ENCODE measurements at regions not wholly inside any gene's neighbourhood (a gene's known extent, or its start where the extent isn't known, plus 50 kb on each side); places are given as distances from the start of the nearest gene placed in this dataset.

GRCh38 chr2:18465979-18466378 lies 94.5 kb downstream of the RDH14 start:
- Histone ChIP-seq H3K9ac (ENCODE audit: low read depth, low read length) (no peak overlapping the region), H3K4me3 (ENCODE audit: low read depth, low read length) (no peak overlapping the region), H3K4me1 (ENCODE audit: control insufficient read depth, insufficient read depth, low read length) (no peaks in the 10 kb centered on the region), H3K9me3 (ENCODE audit: control insufficient read depth, insufficient read depth, low read length) (no peaks in the 10 kb centered on the region), H3K27ac (ENCODE audit: low read depth, low read length) (no peak overlapping the region), H3K36me3 (ENCODE audit: control insufficient read depth, insufficient read depth, low read length) (no peaks in the 10 kb centered on the region), H3K27me3 (ENCODE audit: control insufficient read depth, insufficient read depth, low read length) (no peaks in the 10 kb centered on the region)

- Histone ChIP-seq H3K4me1 (ENCODE audit: control insufficient read depth, insufficient read depth, low read length) (no peaks in the 10 kb centered on the region), H3K9me3 (ENCODE audit: control insufficient read depth, insufficient read depth, low read length) (no peaks in the 10 kb centered on the region), H3K4me3 (ENCODE audit: low read depth, low read length) (no peak overlapping the region), H3K27ac (ENCODE audit: low read depth, low read length) (no peak overlapping the region), H3K36me3 (ENCODE audit: control insufficient read depth, insufficient read depth, low read length) (no peaks in the 10 kb centered on the region), H3K9ac (ENCODE audit: low read depth, low read length) (no peak overlapping the region), H3K27me3 (ENCODE audit: control insufficient read depth, insufficient read depth, low read length) (no peaks in the 10 kb centered on the region)
Measured at GRCh38 chr2:18464913-18465312, 95.5 kb downstream of the RDH14 start.

GRCh38 chr2:18456026-18456425 lies 104.4 kb downstream of the RDH14 start:
- no peaks in the 10 kb centered on the region for H3K9me3 ChIP-seq (ENCODE audit: control insufficient read depth, insufficient read depth, low read length)
- no peaks in the 10 kb centered on the region for H3K27me3 ChIP-seq (ENCODE audit: control insufficient read depth, insufficient read depth, low read length)
- peaks cover 17% of the 10 kb centered on the region for H3K4me1 ChIP-seq (ENCODE audit: control insufficient read depth, insufficient read depth, low read length)
- peak overlapping the region; percentile 73 for H3K27ac ChIP-seq (ENCODE audit: low read depth, low read length)
- H3K9ac ChIP-seq (ENCODE audit: low read depth, low read length): no peak overlapping the region
- H3K4me3 ChIP-seq (ENCODE audit: low read depth, low read length): no peak overlapping the region
- no peaks in the 10 kb centered on the region for H3K36me3 ChIP-seq (ENCODE audit: control insufficient read depth, insufficient read depth, low read length)

GRCh38 chr2:18455236-18455862 lies 105.1 kb downstream of the RDH14 start:
- H3K36me3 ChIP-seq (ENCODE audit: control insufficient read depth, insufficient read depth, low read length): no peaks in the 10 kb centered on the region
- H3K27ac ChIP-seq (ENCODE audit: low read depth, low read length): no peak overlapping the region
- H3K4me3 ChIP-seq (ENCODE audit: low read depth, low read length): no peak overlapping the region

GRCh38 chr2:18454692-18455235 lies 105.7 kb downstream of the RDH14 start:
- Histone ChIP-seq H3K4me1 (ENCODE audit: control insufficient read depth, insufficient read depth, low read length) (peaks cover 17% of the 10 kb centered on the region), H3K36me3 (ENCODE audit: control insufficient read depth, insufficient read depth, low read length) (no peaks in the 10 kb centered on the region), H3K9me3 (ENCODE audit: control insufficient read depth, insufficient read depth, low read length) (no peaks in the 10 kb centered on the region), H3K9ac (ENCODE audit: low read depth, low read length) (no peak overlapping the region), H3K27me3 (ENCODE audit: control insufficient read depth, insufficient read depth, low read length) (no peaks in the 10 kb centered on the region), H3K4me3 (ENCODE audit: low read depth, low read length) (no peak overlapping the region), H3K27ac (ENCODE audit: low read depth, low read length) (no peak overlapping the region)

More at GRCh38 chr2:18455236-18455862, 105.1 kb downstream of the RDH14 start:
- Histone ChIP-seq H3K9me3 (ENCODE audit: control insufficient read depth, insufficient read depth, low read length) (no peaks in the 10 kb centered on the region), H3K9ac (ENCODE audit: low read depth, low read length) (no peak overlapping the region), H3K4me1 (ENCODE audit: control insufficient read depth, insufficient read depth, low read length) (peaks cover 17% of the 10 kb centered on the region), H3K27me3 (ENCODE audit: control insufficient read depth, insufficient read depth, low read length) (no peaks in the 10 kb centered on the region)

GRCh38 chr2:18446715-18447114 lies 113.7 kb downstream of the RDH14 start:
- H3K27ac ChIP-seq (ENCODE audit: low read depth, low read length): no peak overlapping the region
- H3K36me3 ChIP-seq (ENCODE audit: control insufficient read depth, insufficient read depth, low read length): no peaks in the 10 kb centered on the region
- H3K4me3 ChIP-seq (ENCODE audit: low read depth, low read length): no peak overlapping the region
- no peaks in the 10 kb centered on the region for H3K9me3 ChIP-seq (ENCODE audit: control insufficient read depth, insufficient read depth, low read length)
- no peaks in the 10 kb centered on the region for H3K4me1 ChIP-seq (ENCODE audit: control insufficient read depth, insufficient read depth, low read length)
- no peak overlapping the region for H3K9ac ChIP-seq (ENCODE audit: low read depth, low read length)
- no peaks in the 10 kb centered on the region for H3K27me3 ChIP-seq (ENCODE audit: control insufficient read depth, insufficient read depth, low read length)

- no peaks in the 10 kb centered on the region for H3K9me3 ChIP-seq (ENCODE audit: control insufficient read depth, insufficient read depth, low read length)
- H3K27me3 ChIP-seq (ENCODE audit: control insufficient read depth, insufficient read depth, low read length): no peaks in the 10 kb centered on the region
- H3K4me1 ChIP-seq (ENCODE audit: control insufficient read depth, insufficient read depth, low read length): no peaks in the 10 kb centered on the region
- no peak overlapping the region for H3K4me3 ChIP-seq (ENCODE audit: low read depth, low read length)
- no peak overlapping the region for H3K9ac ChIP-seq (ENCODE audit: low read depth, low read length)
- H3K36me3 ChIP-seq (ENCODE audit: control insufficient read depth, insufficient read depth, low read length): no peaks in the 10 kb centered on the region
- no peak overlapping the region for H3K27ac ChIP-seq (ENCODE audit: low read depth, low read length)
Measured at GRCh38 chr2:18445433-18446320, 114.8 kb downstream of the RDH14 start.

GRCh38 chr2:18444806-18445205 lies 115.6 kb downstream of the RDH14 start:
- Histone ChIP-seq H3K9ac (ENCODE audit: low read depth, low read length) (no peak overlapping the region), H3K27me3 (ENCODE audit: control insufficient read depth, insufficient read depth, low read length) (no peaks in the 10 kb centered on the region), H3K4me3 (ENCODE audit: low read depth, low read length) (no peak overlapping the region), H3K4me1 (ENCODE audit: control insufficient read depth, insufficient read depth, low read length) (no peaks in the 10 kb centered on the region), H3K36me3 (ENCODE audit: control insufficient read depth, insufficient read depth, low read length) (no peaks in the 10 kb centered on the region), H3K27ac (ENCODE audit: low read depth, low read length) (no peak overlapping the region), H3K9me3 (ENCODE audit: control insufficient read depth, insufficient read depth, low read length) (no peaks in the 10 kb centered on the region)

- H3K27ac ChIP-seq (ENCODE audit: low read depth, low read length): no peak overlapping the region
- H3K36me3 ChIP-seq (ENCODE audit: control insufficient read depth, insufficient read depth, low read length): no peaks in the 10 kb centered on the region
- H3K9ac ChIP-seq (ENCODE audit: low read depth, low read length): no peak overlapping the region
- H3K27me3 ChIP-seq (ENCODE audit: control insufficient read depth, insufficient read depth, low read length): no peaks in the 10 kb centered on the region
- no peaks in the 10 kb centered on the region for H3K4me1 ChIP-seq (ENCODE audit: control insufficient read depth, insufficient read depth, low read length)
- no peak overlapping the region for H3K4me3 ChIP-seq (ENCODE audit: low read depth, low read length)
- H3K9me3 ChIP-seq (ENCODE audit: control insufficient read depth, insufficient read depth, low read length): no peaks in the 10 kb centered on the region
Measured at GRCh38 chr2:18441583-18441982, 118.9 kb downstream of the RDH14 start.

GRCh38 chr2:18440777-18441176 lies 119.7 kb downstream of the RDH14 start:
- no peaks in the 10 kb centered on the region for H3K4me1 ChIP-seq (ENCODE audit: control insufficient read depth, insufficient read depth, low read length)
- no peak overlapping the region for H3K4me3 ChIP-seq (ENCODE audit: low read depth, low read length)
- no peaks in the 10 kb centered on the region for H3K27me3 ChIP-seq (ENCODE audit: control insufficient read depth, insufficient read depth, low read length)
- H3K9me3 ChIP-seq (ENCODE audit: control insufficient read depth, insufficient read depth, low read length): no peaks in the 10 kb centered on the region
- H3K36me3 ChIP-seq (ENCODE audit: control insufficient read depth, insufficient read depth, low read length): no peaks in the 10 kb centered on the region
- no peak overlapping the region for H3K27ac ChIP-seq (ENCODE audit: low read depth, low read length)
- no peak overlapping the region for H3K9ac ChIP-seq (ENCODE audit: low read depth, low read length)

- Histone ChIP-seq H3K4me3 (ENCODE audit: low read depth, low read length) (no peak overlapping the region), H3K9me3 (ENCODE audit: control insufficient read depth, insufficient read depth, low read length) (no peaks in the 10 kb centered on the region), H3K36me3 (ENCODE audit: control insufficient read depth, insufficient read depth, low read length) (no peaks in the 10 kb centered on the region), H3K4me1 (ENCODE audit: control insufficient read depth, insufficient read depth, low read length) (no peaks in the 10 kb centered on the region), H3K9ac (ENCODE audit: low read depth, low read length) (no peak overlapping the region), H3K27ac (ENCODE audit: low read depth, low read length) (no peak overlapping the region), H3K27me3 (ENCODE audit: control insufficient read depth, insufficient read depth, low read length) (no peaks in the 10 kb centered on the region)
Measured at GRCh38 chr2:18440141-18440661, 120.3 kb downstream of the RDH14 start.

Data from HUES48 (cell line).